A549 (cell line): ENCODE measurements at regions not wholly inside any gene's neighbourhood (a gene's known extent, or its start where the extent isn't known, plus 50 kb on each side); places are given as distances from the start of the nearest gene placed in this dataset.

Experiments used
- ATAC-seq, 2 experiments: fragments of 200-7000 bp in 1 of 2; fragments of >200 bp in 1 of 2; cut with Nextera tagmentation in 1 of 2; cut with Tn5 transposase in 1 of 2; 3 replicates each; pipeline versions ENCODE4 v1.8.0 to v1.9.1; 2018 to 2020; ENCODE audit warnings: mild to moderate bottlenecking in 1 of 2, moderate library complexity in 1 of 2
- CTCF ChIA-PET: fragments of 300-600 bp; sonication (Branson Sonifier 250); formaldehyde crosslinking; extraction: SDS; loops from one replicate; lab custom pipeline; 2021; ENCODE audit warnings: antibody characterized with exemption, inconsistent platforms; lab: Yijun Ruan, JAX
- POLR2A ChIA-PET: fragments of 350-600 bp; formaldehyde crosslinking; extraction: SDS; loops from one replicate; lab custom pipeline; 2021; ENCODE audit warnings: antibody characterized with exemption, inconsistent platforms; lab: Yijun Ruan, JAX
- DNase-seq, 2 experiments: peaks; one replicate each; pipeline versions ENCODE4 v3.0.0 to v3.0.0-alpha.2; 2011 to 2016; ENCODE audit warnings: low read depth in 1 of 2, low spot score in 1 of 2
- FAIRE-seq: peaks from 2 replicates; lab custom pipeline; 2011; peaks lifted over from hg19 to GRCh38; lab: Jason Lieb, UNC
- H3K27ac ChIP-seq, 2 experiments: fragments of >200 bp; sonication (Bioruptor Twin); formaldehyde crosslinking; 3 replicates each; pipeline ENCODE4 v1.5.1; 2016 to 2017
- H3K4me1 ChIP-seq: fragments of >200 bp; sonication (Bioruptor Twin); formaldehyde crosslinking; 3 replicates; pipeline ENCODE4 v1.6.1; 2016
- H3K4me2 ChIP-seq: fragments of >200 bp; sonication (Bioruptor Twin); formaldehyde crosslinking; 3 replicates; pipeline ENCODE4 v1.6.1; 2016
- H3K4me3 ChIP-seq: fragments of >200 bp; sonication (Bioruptor Twin); formaldehyde crosslinking; 3 replicates; pipeline ENCODE4 v1.5.1; 2016
- H3K9me3 ChIP-seq: fragments of >200 bp; sonication (Bioruptor Twin); formaldehyde crosslinking; 3 replicates; pipeline ENCODE4 v1.6.1; 2016
- BHLHE40 ChIP-seq: IDR thresholded peaks from 2 replicates; pipeline ENCODE4 v1.6.1; 2012; ENCODE audit warnings: low read depth, low read length, inconsistent platforms
- CBX8 ChIP-seq: fragments of 200-600 bp; sonication (generic); IDR thresholded peaks from 2 replicates; pipeline ENCODE4 v1.6.1; 2016
- CHD2 ChIP-seq: fragments of 150-350 bp; IDR thresholded peaks from 2 replicates; pipeline ENCODE4 v1.6.1; 2014; ENCODE audit warnings: low read length; ENCODE audit not compliant: partially characterized antibody
- CHD4 ChIP-seq: fragments of 200-600 bp; sonication (generic); IDR thresholded peaks from 2 replicates; pipeline ENCODE4 v1.6.1; 2016; ENCODE audit warnings: antibody characterized with exemption, mild to moderate bottlenecking, borderline replicate concordance
- EHF ChIP-seq: fragments of 250-450 bp; sonication (Bioruptor Pico); IDR thresholded peaks from 2 replicates; pipeline ENCODE4 v1.5.0; 2020; ENCODE audit warnings: mild to moderate bottlenecking
- EHMT2 ChIP-seq: fragments of 200-600 bp; sonication (generic); IDR thresholded peaks from 2 replicates; pipeline ENCODE4 v1.6.1; 2016; ENCODE audit warnings: antibody characterized with exemption, low read depth, mild to moderate bottlenecking, moderate library complexity
- EP300 ChIP-seq, 2 experiments: fragments of >200 bp; sonication (Bioruptor Twin); formaldehyde crosslinking; IDR thresholded peaks; 2 replicates in 1 of 2; 3 replicates in 1 of 2; pipeline ENCODE4 v1.6.1; 2016 to 2017
- FOSL2 ChIP-seq, 2 experiments: fragments of 450-650 bp in 1 of 2; fragments of >200 bp in 1 of 2; sonication (Bioruptor Twin) in 1 of 2; formaldehyde crosslinking; IDR thresholded peaks; 2 replicates each; pipeline versions ENCODE4 v1.5.0 to v1.6.1; 2016 to 2020; ENCODE audit warnings: mild to moderate bottlenecking in 1 of 2, moderate library complexity in 1 of 2
- GATA3 ChIP-seq: IDR thresholded peaks from 2 replicates; pipeline ENCODE4 v1.6.1; 2012; ENCODE audit warnings: borderline replicate concordance
- HEYL ChIP-seq: fragments of 250-450 bp; sonication (Bioruptor Pico); IDR thresholded peaks from 2 replicates; pipeline ENCODE4 v1.8.0; 2021; ENCODE audit warnings: mild to moderate bottlenecking, moderate library complexity
- HOXB13 ChIP-seq: fragments of 250-450 bp; sonication (Bioruptor Pico); IDR thresholded peaks from 2 replicates; pipeline ENCODE4 v1.5.0; 2020; ENCODE audit warnings: low read depth, mild to moderate bottlenecking, moderate library complexity
- HOXB5 ChIP-seq: fragments of 250-450 bp; sonication (Bioruptor Pico); IDR thresholded peaks from 2 replicates; pipeline ENCODE4 v1.5.0; 2020; ENCODE audit warnings: mild to moderate bottlenecking, moderate library complexity
- JUNB ChIP-seq: fragments of >200 bp; sonication (Bioruptor Twin); formaldehyde crosslinking; IDR thresholded peaks from 2 replicates; pipeline ENCODE4 v1.6.1; 2016
- KDM1A ChIP-seq: fragments of 200-600 bp; sonication (generic); IDR thresholded peaks from 2 replicates; pipeline ENCODE4 v1.6.1; 2016; ENCODE audit warnings: low read depth, mild to moderate bottlenecking
- KDM5A ChIP-seq: fragments of 200-600 bp; sonication (generic); IDR thresholded peaks from 2 replicates; pipeline ENCODE4 v1.6.1; 2016; ENCODE audit warnings: antibody characterized with exemption, mild to moderate bottlenecking
- MAZ ChIP-seq: fragments of 150-350 bp; IDR thresholded peaks from 2 replicates; pipeline ENCODE4 v1.6.1; 2014; ENCODE audit warnings: antibody characterized with exemption, low read depth, low read length, borderline replicate concordance
- MYC ChIP-seq: IDR thresholded peaks from 2 replicates; pipeline ENCODE4 v1.6.1; 2012; ENCODE audit warnings: mild to moderate bottlenecking, inconsistent platforms, low read length, improper control_type of control experiment, borderline replicate concordance
- NFE2L2 ChIP-seq: fragments of 150-350 bp; conservative IDR thresholded peaks from 2 replicates; pipeline ENCODE4 v1.6.1; 2014; ENCODE audit warnings: low read length
- NPAS2 ChIP-seq: fragments of 250-450 bp; sonication (Bioruptor Pico); IDR thresholded peaks from 2 replicates; pipeline ENCODE4 v1.8.0; 2022; ENCODE audit warnings: mild to moderate bottlenecking, moderate library complexity, borderline replicate concordance
- NR3C1 ChIP-seq: fragments of >200 bp; sonication (Bioruptor Twin); formaldehyde crosslinking; IDR thresholded peaks from 3 replicates; pipeline ENCODE4 v1.6.1; 2017
- RNF2 ChIP-seq: fragments of 200-600 bp; sonication (generic); IDR thresholded peaks from 2 replicates; pipeline ENCODE4 v1.6.1; 2016; ENCODE audit warnings: low read depth, mild to moderate bottlenecking, antibody characterized with exemption, moderate library complexity, borderline replicate concordance
- SMC3 ChIP-seq: fragments of >200 bp; sonication (Bioruptor Twin); formaldehyde crosslinking; IDR thresholded peaks from 3 replicates; pipeline ENCODE4 v1.6.1; 2018; ENCODE audit warnings: inconsistent platforms
- SREBF2 ChIP-seq: fragments of 450-650 bp; IDR thresholded peaks from 2 replicates; pipeline ENCODE4 v1.6.1; 2014; ENCODE audit warnings: mild to moderate bottlenecking, moderate library complexity
- TP53 ChIP-seq: fragments of 250-450 bp; sonication (Bioruptor Pico); IDR thresholded peaks from 2 replicates; pipeline ENCODE4 v1.5.0; 2021; ENCODE audit warnings: mild to moderate bottlenecking, moderate library complexity
- ZNF302 ChIP-seq: fragments of 250-450 bp; sonication (Bioruptor Pico); IDR thresholded peaks from 2 replicates; pipeline ENCODE4 v1.9.0; 2021; ENCODE audit warnings: inconsistent platforms, mild to moderate bottlenecking, moderate library complexity
- WGBS: methylation state at CpG from one replicate; pipeline ENCODE4 v1.1.6; 2017; ENCODE audit errors: missing lambda C conversion rate; 5-methylcytosine and 5-hydroxymethylcytosine counted together
- TF ChIP-seq, protein P1 (sequence below): fragments of >200 bp; sonication (Bioruptor Twin); formaldehyde crosslinking; IDR thresholded peaks from 2 replicates; pipeline ENCODE4 v1.6.1; 2016
- TF ChIP-seq, protein P2 (sequence below): fragments of >200 bp; sonication (Bioruptor Twin); formaldehyde crosslinking; IDR thresholded peaks from 3 replicates; pipeline ENCODE4 v1.5.1; 2016
- TF ChIP-seq, protein P3 (sequence below): IDR thresholded peaks from 2 replicates; pipeline ENCODE4 v1.6.1; 2012
- TF ChIP-seq, protein P4 (sequence below): fragments of 250-450 bp; sonication (Bioruptor Pico); IDR thresholded peaks from 2 replicates; pipeline ENCODE4 v1.5.0; 2020; ENCODE audit warnings: low read depth, mild to moderate bottlenecking, moderate library complexity
- TF ChIP-seq, protein P5 (sequence below): IDR thresholded peaks from 2 replicates; pipeline ENCODE4 v1.6.1; 2012; ENCODE audit warnings: low read depth, borderline replicate concordance

DNA sequence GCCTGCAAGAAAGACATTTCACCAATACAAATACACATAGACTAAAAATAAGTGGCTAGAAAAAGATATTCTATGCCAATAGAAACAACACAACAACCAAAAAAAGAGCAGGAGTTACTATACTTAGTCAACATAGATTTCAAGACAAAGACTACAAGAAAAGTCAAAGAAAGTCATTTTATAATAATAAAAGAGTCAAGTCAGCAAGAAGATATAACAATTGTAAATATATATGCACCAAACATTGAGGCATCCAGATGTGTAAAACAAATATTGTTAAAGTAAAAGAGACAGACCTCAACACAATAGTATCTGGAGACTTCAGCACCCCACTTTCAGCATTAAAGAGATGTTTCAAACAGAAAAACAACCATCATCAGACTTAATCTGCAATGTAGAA lies 104.6 kb downstream of the AMY1C start:
- FAIRE-seq (no peak), DNase-seq (no peak), ATAC-seq (no peak)
- ChIA-PET CTCF (no interaction called here), POLR2A (no interaction called here)
- Histone ChIP-seq H3K27ac (no peak overlapping the region), H3K4me2 (no peak overlapping the region), H3K9me3 (no peaks in the 10 kb centered on the region), H3K4me3 (no peak overlapping the region), H3K4me1 (no peaks in the 10 kb centered on the region)
- no peak for TF ChIP-seq NR3C1
- TF ChIP-seq, protein P1, sequence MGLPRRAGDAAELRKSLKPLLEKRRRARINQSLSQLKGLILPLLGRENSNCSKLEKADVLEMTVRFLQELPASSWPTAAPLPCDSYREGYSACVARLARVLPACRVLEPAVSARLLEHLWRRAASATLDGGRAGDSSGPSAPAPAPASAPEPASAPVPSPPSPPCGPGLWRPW, result no peak
- TF ChIP-seq JUNB, result no peak
- TF ChIP-seq HOXB13, result no peak
- TF ChIP-seq, protein P2, sequence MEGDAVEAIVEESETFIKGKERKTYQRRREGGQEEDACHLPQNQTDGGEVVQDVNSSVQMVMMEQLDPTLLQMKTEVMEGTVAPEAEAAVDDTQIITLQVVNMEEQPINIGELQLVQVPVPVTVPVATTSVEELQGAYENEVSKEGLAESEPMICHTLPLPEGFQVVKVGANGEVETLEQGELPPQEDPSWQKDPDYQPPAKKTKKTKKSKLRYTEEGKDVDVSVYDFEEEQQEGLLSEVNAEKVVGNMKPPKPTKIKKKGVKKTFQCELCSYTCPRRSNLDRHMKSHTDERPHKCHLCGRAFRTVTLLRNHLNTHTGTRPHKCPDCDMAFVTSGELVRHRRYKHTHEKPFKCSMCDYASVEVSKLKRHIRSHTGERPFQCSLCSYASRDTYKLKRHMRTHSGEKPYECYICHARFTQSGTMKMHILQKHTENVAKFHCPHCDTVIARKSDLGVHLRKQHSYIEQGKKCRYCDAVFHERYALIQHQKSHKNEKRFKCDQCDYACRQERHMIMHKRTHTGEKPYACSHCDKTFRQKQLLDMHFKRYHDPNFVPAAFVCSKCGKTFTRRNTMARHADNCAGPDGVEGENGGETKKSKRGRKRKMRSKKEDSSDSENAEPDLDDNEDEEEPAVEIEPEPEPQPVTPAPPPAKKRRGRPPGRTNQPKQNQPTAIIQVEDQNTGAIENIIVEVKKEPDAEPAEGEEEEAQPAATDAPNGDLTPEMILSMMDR, result no peak
- TF ChIP-seq SMC3, result no peak
- TF ChIP-seq, protein P3, sequence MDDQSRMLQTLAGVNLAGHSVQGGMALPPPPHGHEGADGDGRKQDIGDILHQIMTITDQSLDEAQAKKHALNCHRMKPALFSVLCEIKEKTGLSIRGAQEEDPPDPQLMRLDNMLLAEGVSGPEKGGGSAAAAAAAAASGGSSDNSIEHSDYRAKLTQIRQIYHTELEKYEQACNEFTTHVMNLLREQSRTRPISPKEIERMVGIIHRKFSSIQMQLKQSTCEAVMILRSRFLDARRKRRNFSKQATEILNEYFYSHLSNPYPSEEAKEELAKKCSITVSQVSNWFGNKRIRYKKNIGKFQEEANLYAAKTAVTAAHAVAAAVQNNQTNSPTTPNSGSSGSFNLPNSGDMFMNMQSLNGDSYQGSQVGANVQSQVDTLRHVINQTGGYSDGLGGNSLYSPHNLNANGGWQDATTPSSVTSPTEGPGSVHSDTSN, result no peak
- no peak for TF ChIP-seq FOSL2 (IDR thresholded peaks at IDR 0.05)
- no peak for TF ChIP-seq FOSL2 (CRISPR knock-in tag; IDR thresholded peaks at IDR 0.05)
- no peak for TF ChIP-seq CBX8
- no peak for TF ChIP-seq CHD4
- no peak for TF ChIP-seq RNF2
- TF ChIP-seq HEYL (CRISPR knock-in tag), result no peak
- no peak for TF ChIP-seq GATA3
- no peak for TF ChIP-seq BHLHE40
- TF ChIP-seq CHD2, result no peak
- TF ChIP-seq EHF, result no peak
- TF ChIP-seq ZNF302 (CRISPR knock-in tag), result no peak
- TF ChIP-seq, protein P4, sequence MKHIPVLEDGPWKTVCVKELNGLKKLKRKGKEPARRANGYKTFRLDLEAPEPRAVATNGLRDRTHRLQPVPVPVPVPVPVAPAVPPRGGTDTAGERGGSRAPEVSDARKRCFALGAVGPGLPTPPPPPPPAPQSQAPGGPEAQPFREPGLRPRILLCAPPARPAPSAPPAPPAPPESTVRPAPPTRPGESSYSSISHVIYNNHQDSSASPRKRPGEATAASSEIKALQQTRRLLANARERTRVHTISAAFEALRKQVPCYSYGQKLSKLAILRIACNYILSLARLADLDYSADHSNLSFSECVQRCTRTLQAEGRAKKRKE (CRISPR knock-in tag), result no peak

DNA sequence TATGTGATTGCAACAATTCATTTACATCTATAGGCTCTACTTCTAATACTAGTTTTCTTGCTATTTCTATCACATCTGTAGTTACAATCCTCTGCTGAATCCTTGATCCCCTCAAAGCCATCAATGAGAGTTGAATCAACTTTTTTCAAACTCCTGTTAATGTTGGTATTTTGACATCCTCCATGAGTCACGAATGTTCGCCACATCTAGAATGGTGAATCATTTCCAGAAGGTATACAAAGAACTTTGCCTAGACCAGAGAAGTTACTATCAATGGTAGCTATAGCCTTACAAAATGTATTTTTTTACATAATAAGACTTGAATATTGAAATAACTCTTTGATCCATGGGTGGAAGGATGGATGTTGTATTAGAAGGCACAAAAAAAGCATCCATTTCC lies 110.0 kb downstream of the AMY1C start:
- CTCF ChIA-PET, result no interaction called here

GRCh38 chr1:103898576-103899345 lies 149.1 kb downstream of the AMY1C start:
- H3K27ac ChIP-seq, result no peak overlapping the region
- H3K4me2 ChIP-seq, result no peak overlapping the region
- CTCF ChIA-PET, result no interaction called here
- ATAC-seq (no peak), DNase-seq (no peak)
- H3K9me3 ChIP-seq, result no peaks in the 10 kb centered on the region
- WGBS, result 16% methylated on average over 3 of the region's 3 CpGs
- TF ChIP-seq KDM5A (no peak), MYC (no peak), NR3C1 (no peak), ZNF302 (CRISPR knock-in tag) (no peak), SREBF2 (no peak), CBX8 (no peak), MAZ (no peak), NPAS2 (CRISPR knock-in tag) (no peak), HOXB5 (no peak), CHD2 (no peak), HEYL (CRISPR knock-in tag) (no peak)
- TF ChIP-seq, protein P5, sequence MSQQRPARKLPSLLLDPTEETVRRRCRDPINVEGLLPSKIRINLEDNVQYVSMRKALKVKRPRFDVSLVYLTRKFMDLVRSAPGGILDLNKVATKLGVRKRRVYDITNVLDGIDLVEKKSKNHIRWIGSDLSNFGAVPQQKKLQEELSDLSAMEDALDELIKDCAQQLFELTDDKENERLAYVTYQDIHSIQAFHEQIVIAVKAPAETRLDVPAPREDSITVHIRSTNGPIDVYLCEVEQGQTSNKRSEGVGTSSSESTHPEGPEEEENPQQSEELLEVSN, result no peak
- TF ChIP-seq, protein P3, result no peak
- TF ChIP-seq, protein P1, result no peak
- TF ChIP-seq, all 56 proteins: peak for 0
- H3K4me3 ChIP-seq, result no peak overlapping the region
- POLR2A ChIA-PET, result no interaction called here
- FAIRE-seq, result no peak
- H3K4me1 ChIP-seq, result no peaks in the 10 kb centered on the region

More for the DNA sequence above, 110.0 kb downstream of the AMY1C start:
- no peak overlapping the region for H3K4me3 ChIP-seq
- no peaks in the 10 kb centered on the region for H3K4me1 ChIP-seq
- no peak overlapping the region for H3K4me2 ChIP-seq
- DNase-seq (no peak), FAIRE-seq (no peak), ATAC-seq (no peak)
- no peak overlapping the region for H3K27ac ChIP-seq
- 7% methylated on average over 2 of the region's 2 CpGs for WGBS
- TF ChIP-seq HOXB5 (no peak), EP300 (IDR thresholded peaks at IDR 0.05) (no peak), NFE2L2 (no peak), EHMT2 (no peak), MYC (no peak), ZNF302 (CRISPR knock-in tag) (no peak), KDM1A (no peak), TP53 (no peak)
- no peaks in the 10 kb centered on the region for H3K9me3 ChIP-seq
- POLR2A ChIA-PET, result no interaction called here
